Uterus (tissue), 2 donors: ENCODE measurements at regions not wholly inside any gene's neighbourhood (a gene's known extent, or its start where the extent isn't known, plus 50 kb on each side); places are given as distances from the start of the nearest gene placed in this dataset.

Experiments
- CTCF ChIP-seq, 4 experiments: fragments of 200-600 bp in 2 of 4; fragments of 450-650 bp in 2 of 4; sonication (generic) in 2 of 4; IDR thresholded peaks; one replicate each; pipeline ENCODE4 v1.5.1; 2016 to 2019; ENCODE audit warnings: antibody characterized with exemption in 4 of 4, mild to moderate bottlenecking in 2 of 4, moderate library complexity in 1 of 4
- POLR2A ChIP-seq, 2 donors: fragments of 450-650 bp; IDR thresholded peaks; one replicate each; pipeline ENCODE4 v1.6.1; 2016; ENCODE audit warnings: antibody characterized with exemption in 2 of 2, mild to moderate bottlenecking in 1 of 2, moderate library complexity in 1 of 2

GRCh38 chr15:98113327-98113726 is 152.8 kb downstream of the ARRDC4 start:
- no peak for TF ChIP-seq CTCF (IDR thresholded peaks at IDR 0.05)
- TF ChIP-seq POLR2A (IDR thresholded peaks at IDR 0.05), result no peak
